Testis (tissue), 2 donors: ENCODE measurements at regions not wholly inside any gene's neighbourhood (a gene's known extent, or its start where the extent isn't known, plus 50 kb on each side); places are given as distances from the start of the nearest gene placed in this dataset.

ENCODE experiments used
- CTCF ChIP-seq, 3 experiments: fragments of 450-650 bp in 2 of 3; fragments of 200-600 bp in 1 of 3; sonication (generic) in 1 of 3; IDR thresholded peaks; one replicate each; pipeline ENCODE4 v1.5.1; 2016 to 2019; ENCODE audit warnings: antibody characterized with exemption in 3 of 3, mild to moderate bottlenecking in 2 of 3, moderate library complexity in 1 of 3
- POLR2A ChIP-seq: fragments of 450-650 bp; IDR thresholded peaks from one replicate; pipeline ENCODE4 v1.6.1; 2017; ENCODE audit warnings: antibody characterized with exemption, mild to moderate bottlenecking, moderate library complexity

- no peak for TF ChIP-seq POLR2A
- TF ChIP-seq CTCF (IDR thresholded peaks at IDR 0.05), result no peak
Observed at GRCh38 chr14:87005280-87005679, 987.7 kb downstream of the GALC start.
